Fibroblast of upper back skin (primary cell): ENCODE measurements at regions not wholly inside any gene's neighbourhood (a gene's known extent, or its start where the extent isn't known, plus 50 kb on each side); places are given as distances from the start of the nearest gene placed in this dataset.
A peak's percentile ranks its signal among the peaks of the same experiment; 100 is the strongest.
"Not testable (repeated sequence)": the region's sequence is repeated elsewhere in the genome, so short reads cannot be mapped to it uniquely, and the experiment has no call there.

ENCODE experiments used
- DNase-seq: peaks from one replicate; pipeline ENCODE4 v3.0.0-alpha.2; 2013

GRCh38 chr9:99488131-99489059, 266.3 kb downstream of the SEC61B start:
- no peak for DNase-seq

GRCh38 chr9:99489060-99489413, 267.0 kb downstream of the SEC61B start:
- DNase-seq, result peak; percentile 91

GRCh38 chr9:99490729-99491128, 268.6 kb downstream of the SEC61B start:
- DNase-seq, result peak; percentile 60

- DNase-seq, result peak; percentile 62
Measured at GRCh38 chr9:99491408-99492158, 269.5 kb downstream of the SEC61B start.

GRCh38 chr9:99497641-99498040, 275.6 kb downstream of the SEC61B start:
- no peak for DNase-seq

- DNase-seq, result not testable (repeated sequence)
Measured at GRCh38 chr9:99498979-99499378, 276.9 kb downstream of the SEC61B start.

GRCh38 chr9:99505936-99506335, 283.9 kb downstream of the SEC61B start:
- peak; percentile 16 for DNase-seq

- DNase-seq, result no peak
Measured at GRCh38 chr9:99506747-99507348, 284.8 kb downstream of the SEC61B start.

- DNase-seq, result no peak
Measured at GRCh38 chr9:99509065-99509745, 287.1 kb downstream of the SEC61B start.

GRCh38 chr9:99509900-99510535, 287.9 kb downstream of the SEC61B start:
- no peak for DNase-seq

GRCh38 chr9:99511723-99512122, 289.6 kb downstream of the SEC61B start:
- DNase-seq, result no peak

GRCh38 chr9:99513441-99514112, 291.5 kb downstream of the SEC61B start:
- no peak for DNase-seq

GRCh38 chr9:99515093-99515492, 293.0 kb downstream of the SEC61B start:
- DNase-seq, result no peak

GRCh38 chr9:99515895-99516656, 294.0 kb downstream of the SEC61B start:
- no peak for DNase-seq

GRCh38 chr9:99516657-99517049, 294.6 kb downstream of the SEC61B start:
- DNase-seq, result no peak

GRCh38 chr9:99523838-99524237, 297.8 kb upstream of the NR4A3 start:
- DNase-seq, result no peak

GRCh38 chr9:99531313-99531712, 290.4 kb upstream of the NR4A3 start:
- no peak for DNase-seq

GRCh38 chr9:99533421-99533820, 288.3 kb upstream of the NR4A3 start:
- no peak for DNase-seq

GRCh38 chr9:99537996-99538395, 283.7 kb upstream of the NR4A3 start:
- no peak for DNase-seq

GRCh38 chr9:99544526-99544925, 277.2 kb upstream of the NR4A3 start:
- peak; percentile 4 for DNase-seq

- no peak for DNase-seq
Measured at GRCh38 chr9:99549441-99549840, 272.2 kb upstream of the NR4A3 start.
